GM18867 (cell line): ENCODE measurements at regions not wholly inside any gene's neighbourhood (a gene's known extent, or its start where the extent isn't known, plus 50 kb on each side); places are given as distances from the start of the nearest gene placed in this dataset.

Experiments
- ATAC-seq: cut with Tn5 transposase; IDR thresholded peaks from one replicate; pipeline ENCODE4 v1.9.1; 2021; ENCODE audit warnings: mild to moderate bottlenecking, moderate library complexity; ENCODE audit not compliant: unreplicated experiment

DNA sequence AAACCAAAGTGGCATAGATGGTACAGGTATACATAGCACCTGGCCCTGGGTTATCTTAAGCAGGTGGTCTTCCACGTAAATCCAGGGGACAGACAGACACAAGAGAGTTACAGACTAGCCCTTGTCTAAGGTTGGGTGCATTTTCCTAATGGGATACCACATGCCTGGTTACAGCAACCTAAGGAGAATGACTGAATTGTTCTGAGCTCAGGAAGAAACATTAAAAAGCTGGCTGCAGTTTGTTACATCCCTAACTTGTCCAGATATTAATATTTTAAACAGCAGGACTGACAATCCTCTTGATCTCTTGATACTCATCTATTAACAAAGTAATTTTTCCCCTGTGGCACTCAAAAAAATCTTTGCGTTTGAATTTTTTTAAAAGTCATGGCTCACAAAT is 102.2 kb upstream of the SERP2 start:
- no peak for ATAC-seq

DNA sequence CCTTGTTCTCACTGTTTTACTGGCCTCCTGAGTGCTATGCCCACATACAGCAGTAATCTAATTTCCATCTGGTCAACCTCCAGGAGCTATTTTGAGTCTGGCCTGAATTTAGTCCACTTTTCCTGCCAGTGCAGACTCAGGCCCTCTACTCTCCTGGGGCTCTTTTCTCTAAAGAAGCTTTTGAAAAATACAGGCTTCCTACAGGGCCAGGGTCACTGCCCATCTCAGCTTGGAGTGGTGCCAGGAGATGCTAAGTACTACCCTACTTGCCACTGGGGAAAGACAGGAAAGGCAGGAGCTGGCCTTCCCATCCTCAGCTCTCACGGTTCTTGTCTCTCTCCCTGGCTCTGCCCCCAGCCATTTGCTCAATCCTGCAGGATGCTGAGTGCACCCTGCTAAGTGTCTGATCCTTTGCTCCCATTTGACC is 101.7 kb upstream of the SERP2 start:
- no peak for ATAC-seq

DNA sequence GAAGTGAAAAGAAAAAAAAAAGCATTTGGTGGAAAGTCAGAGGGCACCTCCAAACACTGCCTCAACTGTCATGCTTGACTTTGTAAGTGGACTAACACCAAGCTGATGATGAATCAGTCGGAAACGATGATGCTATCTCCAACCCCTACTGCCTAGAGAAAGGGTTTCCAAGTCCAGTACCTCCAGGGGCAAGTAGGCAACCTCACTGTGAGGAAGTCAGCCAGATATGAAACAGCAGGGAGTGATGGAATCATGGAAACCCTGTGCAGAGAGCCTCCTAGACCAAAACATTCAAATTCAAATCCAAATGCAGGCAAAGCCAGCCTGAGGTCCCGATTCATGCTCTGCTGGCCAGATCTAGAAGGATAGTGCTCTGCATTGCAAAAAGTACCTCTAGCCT is 100.9 kb upstream of the SERP2 start:
- ATAC-seq = no peak

DNA sequence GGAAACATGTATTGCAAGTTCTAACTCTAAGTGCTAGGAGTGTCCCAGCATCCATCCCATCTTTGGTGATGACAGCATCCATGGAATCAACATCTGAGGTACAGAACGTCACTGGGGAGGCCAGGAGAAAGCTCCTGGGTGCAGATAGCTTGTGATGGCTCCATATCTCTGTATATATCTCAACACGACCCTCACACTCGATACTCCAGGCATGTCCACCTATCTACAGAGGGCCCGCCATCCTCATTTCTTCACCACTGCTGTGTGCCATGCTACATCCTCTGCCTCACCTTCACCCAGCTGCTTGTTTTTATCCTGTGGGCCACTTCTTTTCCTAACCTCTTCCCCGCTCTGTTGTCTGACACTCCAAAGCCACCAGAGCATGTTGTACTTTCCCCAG is 100.4 kb upstream of the SERP2 start:
- no peak for ATAC-seq

DNA sequence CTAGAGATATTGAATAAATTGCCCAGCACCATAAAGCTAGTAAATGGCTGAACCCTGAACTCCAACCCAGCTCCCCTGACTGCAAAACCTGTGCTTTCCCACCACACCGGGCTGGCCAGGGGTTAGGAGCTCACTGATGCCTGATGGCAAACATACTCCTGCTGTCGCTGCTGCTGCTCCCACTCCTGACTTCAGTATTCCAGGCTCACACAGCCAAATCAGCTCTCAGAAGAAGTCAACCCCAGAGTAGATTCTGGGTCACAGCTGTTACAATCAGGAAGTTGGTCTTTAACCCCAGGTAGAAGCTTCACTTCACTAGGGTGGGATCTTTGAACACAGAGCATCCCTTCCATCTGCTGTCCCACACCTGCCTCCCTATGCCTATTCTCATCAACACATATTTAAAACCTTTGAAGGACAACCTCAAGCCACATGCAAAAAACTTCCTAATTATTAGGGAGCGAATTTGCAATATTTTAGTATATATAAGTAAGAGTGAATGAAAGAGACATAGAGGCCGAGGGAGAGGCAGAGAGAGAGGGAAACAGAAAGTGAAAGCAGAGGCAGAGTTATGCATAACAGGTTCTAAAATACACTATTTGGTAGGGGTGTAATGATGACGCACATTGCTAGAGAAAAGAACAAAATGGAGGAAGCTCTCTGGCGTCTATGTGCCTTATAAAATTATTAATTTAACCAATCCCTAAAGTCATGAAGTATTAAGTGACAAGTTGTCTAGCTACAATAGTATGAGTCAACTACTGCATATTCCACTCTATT is 99.4 kb upstream of the SERP2 start:
- ATAC-seq = peak; percentile 95

DNA sequence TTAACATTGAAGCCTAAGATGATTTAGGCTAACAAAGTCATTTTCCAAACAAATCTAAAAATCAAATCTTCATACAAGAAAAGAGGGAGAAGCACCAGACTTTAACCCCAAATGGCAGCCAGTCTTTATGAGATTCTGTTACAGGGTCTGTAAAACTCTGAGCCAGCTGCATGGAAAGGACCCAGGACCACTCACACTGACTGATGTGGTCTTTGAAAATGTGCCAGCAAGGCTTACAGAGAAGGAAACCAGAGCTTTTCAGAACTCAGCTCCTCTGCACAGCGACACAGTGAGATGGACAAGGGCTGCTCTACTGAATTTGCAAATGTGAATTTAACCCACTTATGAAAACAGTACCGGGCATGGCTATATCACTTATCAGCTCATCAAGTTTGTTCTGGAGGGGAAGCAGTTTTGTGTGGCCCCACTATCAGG is 98.8 kb upstream of the SERP2 start:
- ATAC-seq = no peak

DNA sequence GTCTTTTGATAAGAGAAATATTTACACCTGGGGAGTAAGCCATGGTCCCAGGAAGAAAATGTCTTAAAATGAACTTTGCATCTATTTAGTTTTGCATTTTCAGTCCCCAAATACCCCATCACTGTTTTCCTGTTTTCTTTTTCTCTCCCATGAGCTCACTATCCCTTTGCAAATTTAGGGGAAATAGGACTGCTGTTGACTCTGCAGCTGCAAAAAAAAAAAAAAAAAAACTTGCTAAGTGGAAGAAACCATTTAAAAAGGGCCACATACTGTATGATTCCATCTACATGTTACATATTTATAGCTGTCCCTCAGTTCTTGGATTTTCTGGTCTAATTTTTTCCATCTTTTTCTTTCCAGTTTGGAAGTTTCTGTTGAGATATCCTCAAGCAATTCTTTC is 98.2 kb upstream of the SERP2 start:
- ATAC-seq = no peak

DNA sequence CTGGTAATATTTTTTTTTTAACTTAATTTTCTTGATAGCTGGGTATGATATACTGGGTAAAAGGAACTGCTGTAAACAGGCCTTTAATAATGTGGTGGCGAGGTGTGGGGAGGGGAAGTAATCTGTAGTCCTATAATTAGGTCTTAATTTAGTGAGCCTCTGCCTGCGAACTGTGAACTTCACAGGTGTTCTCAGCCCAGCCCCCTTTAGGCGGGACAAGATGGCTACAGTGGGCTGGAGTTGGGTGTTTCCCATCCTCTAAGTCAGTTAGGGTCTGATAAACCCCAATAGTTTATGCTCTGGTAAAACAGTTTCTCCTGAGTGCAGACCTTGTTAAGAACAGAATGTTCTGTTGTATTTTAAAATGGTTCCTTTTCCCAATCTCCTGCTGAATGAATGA is 97.6 kb upstream of the SERP2 start:
- no peak for ATAC-seq

DNA sequence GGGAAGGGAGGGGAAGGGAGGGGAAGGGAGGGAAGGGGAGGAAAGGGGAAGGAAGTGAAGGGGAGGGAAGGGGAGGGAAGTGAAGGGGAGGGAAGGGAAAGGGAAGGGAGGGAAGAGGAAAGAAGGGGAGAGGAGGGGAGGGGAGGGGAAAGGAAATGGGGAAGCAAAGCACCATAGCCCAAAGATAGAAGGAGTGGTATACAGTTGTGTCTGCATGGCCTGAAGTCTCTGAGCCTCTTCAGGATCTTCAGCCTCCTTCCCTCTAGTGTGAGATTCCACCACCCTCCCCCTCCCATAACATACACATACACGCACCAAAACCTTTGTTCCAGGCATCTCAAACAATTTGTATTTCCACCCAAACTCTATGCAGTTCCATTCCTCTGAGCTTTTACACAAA is 96.2 kb upstream of the SERP2 start:
- no peak for ATAC-seq

DNA sequence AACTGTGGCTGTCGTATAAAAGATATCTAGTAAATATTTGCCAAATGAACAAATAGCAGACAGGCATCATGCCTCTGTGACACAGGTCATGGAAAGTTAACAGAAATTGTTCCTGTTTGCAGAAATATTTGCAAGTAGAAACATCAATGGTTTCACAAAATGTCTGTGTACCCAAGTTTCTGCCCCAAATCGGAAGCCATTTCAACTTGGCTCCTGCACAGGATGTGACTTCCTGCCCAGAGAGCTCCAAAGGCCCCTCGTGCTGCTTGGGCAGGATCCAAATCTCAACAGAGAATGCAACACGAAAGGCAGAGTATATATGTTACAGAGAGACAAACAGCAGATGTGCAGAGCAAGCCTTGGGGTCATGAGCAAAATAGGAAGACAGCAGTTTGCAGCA is 95.5 kb upstream of the SERP2 start:
- no peak for ATAC-seq

DNA sequence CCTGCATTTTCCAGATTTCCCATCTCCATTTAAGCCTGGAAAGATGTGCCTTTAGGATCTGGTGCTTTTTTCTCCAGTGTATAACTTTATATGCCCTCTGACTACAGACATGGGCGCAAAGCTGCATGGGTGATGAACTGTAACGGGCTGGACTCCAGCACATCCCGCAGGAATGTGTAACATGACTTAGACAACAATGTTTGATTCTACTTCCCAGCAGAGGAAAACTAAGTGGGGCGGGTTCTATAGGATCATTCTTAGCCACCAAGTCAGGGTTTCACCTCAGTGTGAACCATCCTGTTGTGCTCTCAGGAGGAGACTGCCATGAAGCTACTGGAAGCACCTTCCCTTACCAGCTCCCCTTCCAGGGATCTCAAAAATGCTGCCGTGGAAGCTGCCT is 93.2 kb upstream of the SERP2 start:
- ATAC-seq = no peak

DNA sequence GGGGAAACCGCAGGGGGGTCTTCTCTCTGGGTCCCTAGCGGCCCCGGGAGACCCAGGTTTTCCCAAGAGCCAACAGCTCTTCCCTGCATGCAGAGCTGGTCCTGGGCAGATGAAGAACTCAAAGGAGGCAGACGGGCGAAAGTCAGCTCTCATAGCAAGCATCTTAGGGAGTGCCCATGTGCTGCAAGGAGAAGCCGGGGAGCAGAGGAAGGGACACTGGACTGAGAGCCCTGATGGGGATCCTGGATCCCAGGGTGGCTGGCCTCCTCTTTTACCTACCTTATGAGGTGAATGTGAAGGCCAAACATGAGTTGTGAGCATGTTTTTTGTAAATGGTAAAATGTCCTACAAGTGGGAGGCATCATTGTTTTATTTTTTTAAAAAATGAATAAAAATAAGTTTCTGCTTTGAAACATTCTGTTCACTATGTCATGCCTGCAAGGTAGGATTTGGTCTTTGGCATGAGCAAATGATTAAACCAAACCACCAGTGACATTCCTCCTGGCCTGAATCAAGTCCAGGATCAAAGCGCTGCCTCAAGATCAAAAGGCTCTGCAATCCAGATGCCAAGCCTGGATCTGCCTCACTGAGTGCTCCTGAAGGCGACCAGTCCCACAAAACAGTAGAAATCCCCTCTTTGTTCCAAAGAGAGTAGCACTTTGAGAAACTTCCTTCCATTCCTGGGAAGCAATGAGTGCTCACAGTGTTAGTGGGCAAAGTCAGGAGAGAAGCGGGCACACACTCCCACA is 92.2 kb upstream of the SERP2 start:
- ATAC-seq = no peak

DNA sequence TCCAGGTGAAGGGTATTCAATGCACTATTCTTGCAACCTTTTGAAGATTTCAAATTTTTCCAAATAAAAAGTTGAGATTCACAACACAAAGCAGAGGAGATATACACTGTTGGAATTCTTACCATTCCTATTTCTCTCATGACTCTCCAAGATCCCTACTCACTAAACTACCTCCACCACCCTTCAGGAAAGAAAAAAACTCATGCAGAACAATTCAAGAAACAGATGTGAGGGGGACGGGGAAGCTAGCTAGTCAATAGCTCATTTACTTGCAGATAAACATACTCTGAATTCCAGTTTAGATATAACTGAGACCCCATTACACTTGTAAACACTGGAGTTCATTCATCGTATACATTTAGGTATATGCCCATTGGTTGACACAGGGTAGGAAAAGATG is 90.0 kb upstream of the SERP2 start:
- ATAC-seq = no peak

DNA sequence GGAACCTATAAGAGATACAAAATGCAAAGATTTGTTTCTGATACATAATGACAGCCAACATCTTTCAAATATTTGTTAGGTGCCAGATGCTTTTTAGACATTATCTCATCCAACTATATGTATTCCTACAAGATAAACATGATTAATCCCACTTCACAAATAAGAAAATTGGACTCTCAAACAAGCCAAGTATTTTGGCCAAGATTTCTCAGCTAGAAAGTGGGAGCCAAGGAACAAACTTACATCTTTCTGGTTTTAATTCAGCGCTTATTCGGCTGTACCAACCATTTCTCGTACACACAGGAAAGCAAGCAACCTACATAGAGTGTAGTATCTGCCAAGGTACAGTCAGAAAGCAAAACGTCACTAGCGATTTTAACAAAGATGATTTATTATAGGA is 85.7 kb upstream of the SERP2 start:
- ATAC-seq = no peak

DNA sequence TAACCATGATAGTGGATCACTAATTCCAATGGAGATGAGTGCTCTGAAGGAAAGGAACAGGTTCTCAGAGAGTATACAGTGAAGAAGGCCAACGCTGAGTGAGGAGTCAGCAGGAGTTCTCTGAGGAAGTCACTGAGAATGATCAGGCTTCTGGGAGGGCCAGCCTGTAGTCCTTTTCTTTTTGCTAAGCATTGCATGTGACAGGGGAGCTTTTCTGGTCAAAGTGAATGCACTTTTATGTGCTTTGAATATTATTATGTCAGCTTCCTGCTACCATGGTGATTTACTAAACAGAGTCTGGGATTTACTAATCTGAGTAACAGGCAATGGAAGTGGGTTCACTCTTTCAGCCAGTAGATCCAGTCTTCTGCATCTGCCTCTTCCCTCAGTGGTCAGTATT is 81.1 kb upstream of the SERP2 start:
- no peak for ATAC-seq

DNA sequence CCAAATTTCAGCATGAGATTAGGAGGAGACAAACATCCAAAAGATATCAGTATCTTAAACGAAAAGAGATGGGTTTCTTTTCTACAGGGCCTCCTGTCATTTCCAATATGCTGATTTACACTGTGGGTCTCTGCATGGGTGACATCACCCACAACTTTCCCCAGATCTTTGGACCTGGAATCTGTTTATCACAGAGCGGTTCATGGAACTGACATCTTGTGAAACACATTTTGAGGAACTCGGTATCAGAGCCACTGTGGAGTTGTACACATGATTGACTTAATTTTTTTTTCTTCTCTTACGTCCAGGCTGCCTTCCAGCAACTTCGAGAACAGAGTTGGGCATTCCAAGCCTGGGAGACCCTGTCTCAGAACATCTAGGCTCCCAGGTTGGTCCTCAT is 80.2 kb upstream of the SERP2 start:
- no peak for ATAC-seq

DNA sequence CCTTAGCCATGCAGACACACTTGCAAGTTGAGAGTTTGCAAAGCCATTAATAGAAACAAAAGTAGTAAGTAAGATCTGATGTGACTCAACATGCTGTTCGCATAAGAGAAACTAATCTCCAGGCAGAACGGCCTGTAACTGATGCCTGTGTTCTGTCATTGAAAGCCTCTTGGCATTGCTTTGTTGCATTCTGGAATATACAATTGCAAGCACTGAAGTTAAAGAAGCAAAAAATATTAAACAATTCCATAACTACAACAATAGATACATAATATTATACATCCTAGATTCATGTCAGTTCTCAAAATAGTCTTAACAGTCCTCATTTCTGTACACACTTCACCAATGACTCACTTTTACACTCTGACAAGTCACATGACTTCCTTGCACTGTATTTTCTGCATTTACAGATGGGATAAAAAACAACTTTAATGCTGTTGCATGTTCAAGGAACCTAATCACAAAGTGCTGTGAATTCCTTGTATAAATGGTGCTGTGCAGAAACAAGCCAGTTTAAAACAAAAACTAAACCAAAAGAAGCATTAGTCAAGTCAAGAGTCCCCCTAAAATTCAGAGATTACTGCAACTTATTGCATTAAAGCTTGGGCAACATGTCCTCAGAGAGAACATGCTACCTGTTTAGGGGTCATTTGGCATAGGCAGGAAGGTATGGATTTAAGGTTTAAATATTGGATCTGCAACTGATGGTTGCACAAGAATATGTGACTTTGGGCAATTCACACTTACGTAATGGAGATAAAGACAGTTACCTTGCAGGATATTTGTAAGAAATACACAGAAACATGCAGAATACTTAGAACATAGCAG is 79.5 kb upstream of the SERP2 start:
- ATAC-seq = no peak

DNA sequence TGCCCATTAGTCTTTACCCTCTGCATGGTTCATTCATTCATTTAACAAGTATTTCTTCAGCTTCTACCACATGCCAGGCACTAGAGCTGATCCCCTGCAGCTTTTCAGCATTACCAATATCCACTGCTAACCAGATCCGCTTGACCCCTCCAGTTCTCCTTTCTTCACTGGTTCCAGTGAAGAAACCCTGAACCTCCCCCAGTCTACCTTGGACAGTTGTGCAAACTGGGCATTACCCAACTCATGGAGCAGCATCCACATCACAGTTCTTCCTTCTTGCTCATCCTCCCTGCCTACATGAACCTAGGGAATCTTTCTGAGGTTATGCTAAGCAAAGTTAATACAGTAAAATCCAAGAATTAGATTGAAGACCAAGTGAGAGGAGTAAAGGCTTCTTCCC is 78.7 kb upstream of the SERP2 start:
- no peak for ATAC-seq

DNA sequence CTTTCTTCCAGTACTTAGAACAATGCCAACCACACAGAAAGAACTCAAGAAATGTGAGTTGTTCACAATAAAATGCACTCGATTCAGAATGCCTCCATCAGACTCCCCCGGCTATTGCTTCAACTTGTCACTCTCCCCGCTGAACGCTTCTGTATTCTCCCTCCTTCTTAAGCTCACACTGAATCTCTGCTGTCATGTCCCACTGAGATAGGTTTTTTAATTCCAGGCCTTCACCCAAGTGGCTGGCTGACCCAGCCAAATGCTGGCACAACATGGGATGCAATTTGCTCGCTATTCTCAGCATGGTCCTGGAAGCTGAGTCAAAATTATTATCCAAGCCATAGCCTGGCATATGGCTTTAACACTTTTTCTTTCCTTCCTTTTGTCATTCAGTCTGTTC is 76.8 kb upstream of the SERP2 start:
- no peak for ATAC-seq

DNA sequence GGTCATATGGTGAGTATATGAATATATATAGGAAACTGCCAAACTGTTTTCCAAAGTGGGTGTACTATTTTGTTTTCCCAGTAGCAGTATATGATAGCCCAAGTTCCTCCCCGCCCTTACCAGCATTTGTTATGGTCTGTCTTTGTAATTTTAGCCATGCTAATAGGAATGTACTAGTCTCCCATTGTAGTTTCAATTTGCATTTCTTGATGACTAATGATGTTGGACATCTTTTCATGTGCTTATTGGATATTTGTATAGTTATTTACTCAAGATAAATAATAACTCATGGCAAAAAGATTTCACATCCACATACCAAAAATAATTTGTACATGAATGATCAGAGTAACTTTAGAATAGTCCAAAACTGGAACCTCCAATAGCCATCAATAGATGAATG is 75.3 kb upstream of the SERP2 start:
- ATAC-seq = no peak

DNA sequence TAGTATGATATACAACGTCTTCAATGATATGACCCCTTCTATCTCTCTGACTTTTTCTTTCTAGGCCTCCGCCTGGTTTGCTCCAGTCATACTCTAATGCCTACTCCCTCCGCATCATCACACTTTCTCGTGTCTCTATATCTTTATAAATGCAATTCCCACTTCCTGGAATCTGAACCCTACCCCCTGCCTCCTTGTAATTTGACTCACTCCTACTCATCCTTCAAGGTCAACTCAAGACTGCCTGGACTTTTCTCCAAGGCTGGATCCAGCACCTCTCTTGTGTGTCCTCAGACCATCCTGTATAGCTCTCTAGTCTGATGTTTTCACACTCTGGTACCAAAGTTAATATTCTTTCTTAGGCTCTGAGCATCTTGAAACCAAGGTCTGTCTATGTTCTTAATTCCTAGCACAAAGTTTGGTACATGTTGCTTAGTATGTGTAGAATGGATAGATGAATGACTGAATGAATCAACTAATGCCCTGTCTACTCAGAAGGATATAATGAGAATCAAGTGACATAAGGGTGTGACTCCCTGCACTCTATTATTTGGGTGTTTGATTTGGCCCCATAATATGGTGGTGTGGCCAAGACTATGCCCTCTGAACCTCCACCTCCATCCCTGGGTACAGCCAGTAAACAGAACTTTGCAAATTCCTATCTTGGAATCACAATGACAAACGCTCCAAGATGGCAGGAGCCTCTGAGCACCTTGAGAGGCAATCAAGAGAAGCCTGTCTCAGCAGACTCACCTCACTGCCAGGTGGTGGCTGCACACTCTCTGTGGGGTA is 74.3 kb upstream of the SERP2 start:
- ATAC-seq = no peak
